OCI-LY3 (cell line): ENCODE measurements at regions not wholly inside any gene's neighbourhood (a gene's known extent, or its start where the extent isn't known, plus 50 kb on each side); places are given as distances from the start of the nearest gene placed in this dataset.

ENCODE experiments used
- CTCF ChIP-seq: fragments of 200-600, 300-600 bp; sonication (generic); IDR thresholded peaks from 2 replicates; pipeline ENCODE4 v1.5.1; 2014; ENCODE audit warnings: antibody characterized with exemption, low read length, low read depth
- EZH2phosphoT487 ChIP-seq: fragments of 200-600 bp; shearing (Covaris generic); IDR thresholded peaks from 2 replicates; pipeline ENCODE4 v1.6.1; 2018; ENCODE audit warnings: antibody characterized with exemption, mixed run types, low read depth

DNA sequence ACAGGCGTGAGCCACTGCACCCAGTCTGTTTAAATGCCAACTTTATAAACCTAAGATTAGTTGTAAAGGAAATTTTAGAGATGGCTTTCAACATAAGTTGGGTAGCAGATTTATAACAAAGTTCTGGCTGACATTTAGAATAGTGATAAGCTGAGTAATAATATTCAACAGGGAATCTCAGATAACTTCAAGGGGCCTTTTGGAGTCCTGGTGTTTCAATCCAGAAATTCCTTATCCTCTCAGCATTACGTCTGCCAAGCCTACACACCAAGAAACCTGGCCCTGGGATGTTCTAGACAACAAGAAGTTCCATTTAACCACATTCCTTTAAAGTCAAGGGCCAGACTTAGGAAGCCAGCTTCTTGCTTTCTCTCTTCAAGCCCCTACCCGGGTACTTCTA is 59.5 kb upstream of the DYRK2 start:
- TF ChIP-seq CTCF (no peak), EZH2phosphoT487 (no peak)
